ENCODE measurements at regions not wholly inside any gene's neighbourhood (a gene's known extent, or its start where the extent isn't known, plus 50 kb on each side); places are given as distances from the start of the nearest gene placed in this dataset.
"Not testable (repeated sequence)": the region's sequence is repeated elsewhere in the genome, so short reads cannot be mapped to it uniquely, and the experiment has no call there.

DNA sequence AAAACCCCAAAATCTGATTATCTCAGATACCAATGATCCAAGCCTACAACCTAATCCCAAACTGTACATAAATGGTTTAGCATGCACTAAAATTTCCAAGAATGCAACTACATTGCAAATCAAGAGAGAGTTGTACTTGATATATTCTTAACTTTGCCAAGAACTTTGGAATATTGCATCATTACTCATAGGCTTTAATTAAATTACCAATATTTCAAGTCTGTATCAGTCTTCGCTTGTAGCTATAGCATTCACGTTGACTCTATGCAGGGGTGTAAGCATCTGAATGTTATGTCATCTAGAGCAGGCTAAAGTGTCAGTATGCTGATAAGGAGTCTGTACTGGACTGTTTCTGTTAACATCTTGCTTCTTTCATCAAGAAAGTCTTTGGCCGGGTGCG, 56.3 kb downstream of the FOXI3 start:
- peaks cover 1% of the 10 kb centered on the region for H3K27me3 Mint-ChIP-seq
- no peak overlapping the region for H3K27ac Mint-ChIP-seq
- no peaks in the 10 kb centered on the region for H3K36me3 Mint-ChIP-seq (ENCODE audit: low read depth)
- no peak overlapping the region for H3K4me3 Mint-ChIP-seq
- intact Hi-C loops (cut with micrococcal nuclease) = no loop called here
- no peaks in the 10 kb centered on the region for H3K4me1 Mint-ChIP-seq (ENCODE audit: low read depth)
- H3K9me3 Mint-ChIP-seq = no peaks in the 10 kb centered on the region

DNA sequence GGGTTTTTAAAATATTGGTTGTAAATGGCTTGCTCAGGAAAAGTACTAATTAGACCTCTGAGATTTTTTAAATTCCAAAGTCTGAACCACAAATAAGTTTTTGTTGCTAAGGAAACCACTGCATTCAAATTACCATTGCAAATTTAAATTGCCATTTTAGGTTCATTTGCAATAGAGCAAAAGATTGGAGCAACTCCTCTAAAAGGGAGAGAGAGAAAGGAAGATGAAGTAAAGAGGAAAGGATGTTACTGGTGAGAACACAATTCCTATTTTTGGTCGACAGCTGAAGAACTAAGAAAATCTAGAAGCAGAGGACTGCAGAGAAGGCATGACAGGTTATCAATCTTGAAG, 74.9 kb downstream of the FOXI3 start:
- Mint-ChIP-seq H3K9me3 (no peaks in the 10 kb centered on the region), H3K36me3 (ENCODE audit: low read depth) (no peaks in the 10 kb centered on the region), H3K27me3 (peaks cover 3% of the 10 kb centered on the region), H3K4me3 (no peak overlapping the region), H3K27ac (no peak overlapping the region), H3K4me1 (ENCODE audit: low read depth) (no peaks in the 10 kb centered on the region)
- intact Hi-C loops (cut with micrococcal nuclease) = no loop called here

GRCh38 chr2:88372042-88372441, 80.5 kb downstream of the FOXI3 start:
- peaks cover 1% of the 10 kb centered on the region for H3K27me3 Mint-ChIP-seq
- no peaks in the 10 kb centered on the region for H3K9me3 Mint-ChIP-seq
- no peaks in the 10 kb centered on the region for H3K4me1 Mint-ChIP-seq (ENCODE audit: low read depth)
- intact Hi-C loops (cut with micrococcal nuclease) = no loop called here
- no peaks in the 10 kb centered on the region for H3K36me3 Mint-ChIP-seq (ENCODE audit: low read depth)
- H3K4me3 Mint-ChIP-seq = no peak overlapping the region
- no peak overlapping the region for H3K27ac Mint-ChIP-seq

GRCh38 chr2:88365408-88365807, 87.1 kb downstream of the FOXI3 start:
- H3K27ac Mint-ChIP-seq; H3K27me3 Mint-ChIP-seq; intact Hi-C loops (cut with micrococcal nuclease); H3K4me3 Mint-ChIP-seq; H3K9me3 Mint-ChIP-seq; H3K4me1 Mint-ChIP-seq (ENCODE audit: low read depth); H3K36me3 Mint-ChIP-seq (ENCODE audit: low read depth): not testable (repeated sequence)

DNA sequence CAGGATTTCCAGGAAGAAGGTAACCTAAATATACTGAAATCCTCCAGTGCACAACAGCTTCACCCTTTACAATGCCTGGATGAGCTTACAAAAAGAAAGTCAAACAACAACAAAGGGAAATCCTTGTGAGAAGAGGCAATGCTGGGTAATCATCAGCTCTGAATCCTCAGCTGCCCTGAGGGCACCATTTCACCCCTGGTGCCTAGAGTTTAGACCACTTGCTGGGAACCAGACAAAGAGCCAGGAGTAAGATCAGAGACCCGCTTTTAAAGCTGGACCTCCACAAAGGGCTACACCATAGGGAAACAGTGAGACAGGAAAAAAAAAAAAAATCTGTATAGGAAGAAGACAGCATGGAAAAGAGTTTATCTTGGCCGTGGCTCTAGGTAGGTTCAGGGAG, 97.0 kb downstream of the FOXI3 start:
- peaks cover 7% of the 10 kb centered on the region for H3K4me1 Mint-ChIP-seq (ENCODE audit: low read depth)
- H3K36me3 Mint-ChIP-seq (ENCODE audit: low read depth) = no peaks in the 10 kb centered on the region
- intact Hi-C loops (cut with micrococcal nuclease) = no loop called here
- H3K27ac Mint-ChIP-seq = no peak overlapping the region
- H3K4me3 Mint-ChIP-seq = no peak overlapping the region
- H3K27me3 Mint-ChIP-seq = peaks cover 26% of the 10 kb centered on the region
- H3K9me3 Mint-ChIP-seq = no peaks in the 10 kb centered on the region

- peaks cover 48% of the 10 kb centered on the region for H3K27me3 Mint-ChIP-seq
Measured at GRCh38 chr2:88351249-88351601, 101.3 kb downstream of the FOXI3 start.

GRCh38 chr2:88350331-88351248, 101.9 kb downstream of the FOXI3 start:
- Mint-ChIP-seq H3K9me3 (no peaks in the 10 kb centered on the region), H3K4me3 (no peak overlapping the region), H3K27ac (no peak overlapping the region), H3K36me3 (ENCODE audit: low read depth) (no peaks in the 10 kb centered on the region), H3K27me3 (peaks cover 46% of the 10 kb centered on the region), H3K4me1 (ENCODE audit: low read depth) (peaks cover 8% of the 10 kb centered on the region)
- intact Hi-C loops (cut with micrococcal nuclease) = no loop called here

More at GRCh38 chr2:88351249-88351601, 101.3 kb downstream of the FOXI3 start:
- no peaks in the 10 kb centered on the region for H3K9me3 Mint-ChIP-seq
- H3K27ac Mint-ChIP-seq = no peak overlapping the region
- no peak overlapping the region for H3K4me3 Mint-ChIP-seq
- H3K4me1 Mint-ChIP-seq (ENCODE audit: low read depth) = peaks cover 8% of the 10 kb centered on the region
- intact Hi-C loops (cut with micrococcal nuclease) = no loop called here
- H3K36me3 Mint-ChIP-seq (ENCODE audit: low read depth) = no peaks in the 10 kb centered on the region

- H3K4me3 Mint-ChIP-seq = no peak overlapping the region
- peaks cover 29% of the 10 kb centered on the region for H3K27me3 Mint-ChIP-seq
- no peak overlapping the region for H3K27ac Mint-ChIP-seq
- H3K4me1 Mint-ChIP-seq (ENCODE audit: low read depth) = peaks cover 4% of the 10 kb centered on the region
- peaks cover 3% of the 10 kb centered on the region for H3K9me3 Mint-ChIP-seq
- no peaks in the 10 kb centered on the region for H3K36me3 Mint-ChIP-seq (ENCODE audit: low read depth)
- intact Hi-C loops (cut with micrococcal nuclease) = no loop called here
Measured at GRCh38 chr2:88345842-88346241, 106.7 kb downstream of the FOXI3 start.

DNA sequence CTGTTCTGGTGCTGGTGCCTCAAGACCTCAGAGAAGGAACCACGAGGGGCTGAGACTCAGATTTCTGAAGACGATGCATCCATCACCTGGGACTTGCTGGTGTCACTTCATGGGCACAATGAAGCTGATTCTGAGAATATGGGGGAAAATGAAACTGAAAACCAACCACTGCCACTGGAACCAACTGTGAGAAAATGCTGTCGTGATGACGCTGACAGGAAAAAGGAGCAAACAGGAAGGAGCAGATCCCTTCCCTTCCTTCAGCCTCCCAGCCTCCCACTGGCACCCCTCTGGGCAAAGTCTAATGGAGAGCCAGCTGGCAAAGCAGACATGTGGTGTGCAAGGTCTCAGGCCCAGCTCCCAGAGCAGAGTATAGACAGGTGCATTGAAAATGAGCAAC, 109.7 kb downstream of the FOXI3 start:
- no peak overlapping the region for H3K27ac Mint-ChIP-seq

DNA sequence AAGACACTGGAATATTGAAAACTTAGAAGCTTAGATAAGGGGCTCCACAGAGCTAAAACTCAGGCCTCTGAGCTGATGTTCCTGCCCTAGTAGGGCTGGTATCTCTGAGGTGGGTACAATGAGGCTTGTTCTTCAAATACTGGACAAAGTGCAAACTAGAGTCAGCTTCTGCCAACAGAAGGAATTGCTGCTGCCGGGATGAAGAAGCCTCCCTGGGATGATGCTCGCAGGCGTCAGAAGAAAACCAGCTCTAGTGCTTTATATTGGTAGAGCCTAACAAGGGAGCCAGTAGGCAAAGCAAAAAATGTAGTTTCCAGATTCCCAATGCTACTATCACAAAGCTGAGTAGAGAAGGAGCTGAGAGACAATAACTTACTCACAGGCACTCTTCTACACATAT, 118.1 kb downstream of the FOXI3 start:
- H3K4me3 Mint-ChIP-seq = no peak overlapping the region
- no peaks in the 10 kb centered on the region for H3K4me1 Mint-ChIP-seq (ENCODE audit: low read depth)
- intact Hi-C loops (cut with micrococcal nuclease) = no loop called here
- H3K9me3 Mint-ChIP-seq = no peaks in the 10 kb centered on the region
- no peaks in the 10 kb centered on the region for H3K36me3 Mint-ChIP-seq (ENCODE audit: low read depth)
- H3K27ac Mint-ChIP-seq = no peak overlapping the region
- peaks cover 8% of the 10 kb centered on the region for H3K27me3 Mint-ChIP-seq

More for the DNA sequence above, 109.7 kb downstream of the FOXI3 start:
- peaks cover 8% of the 10 kb centered on the region for H3K9me3 Mint-ChIP-seq
- peaks cover 6% of the 10 kb centered on the region for H3K27me3 Mint-ChIP-seq
- H3K4me3 Mint-ChIP-seq = no peak overlapping the region
- no peaks in the 10 kb centered on the region for H3K36me3 Mint-ChIP-seq (ENCODE audit: low read depth)
- intact Hi-C loops (cut with micrococcal nuclease) = no loop called here
- H3K4me1 Mint-ChIP-seq (ENCODE audit: low read depth) = no peaks in the 10 kb centered on the region

DNA sequence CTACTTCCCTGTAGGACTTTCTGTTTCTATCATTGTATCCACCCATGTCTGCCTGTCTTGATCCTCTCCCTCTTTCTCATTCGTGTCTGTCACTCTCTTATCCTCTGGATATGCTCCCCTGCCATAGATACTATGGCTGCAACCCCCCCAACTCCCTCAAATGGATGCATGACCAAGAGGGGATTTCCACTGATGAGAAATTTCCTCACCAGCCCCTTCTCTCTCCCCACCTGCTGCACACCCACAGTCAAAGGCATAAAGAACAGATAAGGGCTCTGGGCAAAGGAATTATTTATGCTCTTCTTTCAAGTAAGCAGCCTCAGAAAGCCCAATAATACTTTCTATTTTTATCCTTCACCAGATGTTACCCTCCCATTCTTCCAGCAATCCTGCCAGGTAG, 121.3 kb downstream of the FOXI3 start:
- Mint-ChIP-seq H3K27me3 (peaks cover 12% of the 10 kb centered on the region), H3K9me3 (no peaks in the 10 kb centered on the region), H3K27ac (no peak overlapping the region), H3K36me3 (ENCODE audit: low read depth) (no peaks in the 10 kb centered on the region), H3K4me3 (no peak overlapping the region), H3K4me1 (ENCODE audit: low read depth) (no peaks in the 10 kb centered on the region)
- intact Hi-C loops (cut with micrococcal nuclease) = no loop called here

GRCh38 chr2:88329815-88330603, 122.5 kb downstream of the FOXI3 start:
- H3K36me3 Mint-ChIP-seq (ENCODE audit: low read depth) = no peaks in the 10 kb centered on the region
- no peak overlapping the region for H3K27ac Mint-ChIP-seq
- intact Hi-C loops (cut with micrococcal nuclease) = no loop called here
- peaks cover 12% of the 10 kb centered on the region for H3K27me3 Mint-ChIP-seq
- H3K4me1 Mint-ChIP-seq (ENCODE audit: low read depth) = no peaks in the 10 kb centered on the region
- no peaks in the 10 kb centered on the region for H3K9me3 Mint-ChIP-seq
- no peak overlapping the region for H3K4me3 Mint-ChIP-seq

DNA sequence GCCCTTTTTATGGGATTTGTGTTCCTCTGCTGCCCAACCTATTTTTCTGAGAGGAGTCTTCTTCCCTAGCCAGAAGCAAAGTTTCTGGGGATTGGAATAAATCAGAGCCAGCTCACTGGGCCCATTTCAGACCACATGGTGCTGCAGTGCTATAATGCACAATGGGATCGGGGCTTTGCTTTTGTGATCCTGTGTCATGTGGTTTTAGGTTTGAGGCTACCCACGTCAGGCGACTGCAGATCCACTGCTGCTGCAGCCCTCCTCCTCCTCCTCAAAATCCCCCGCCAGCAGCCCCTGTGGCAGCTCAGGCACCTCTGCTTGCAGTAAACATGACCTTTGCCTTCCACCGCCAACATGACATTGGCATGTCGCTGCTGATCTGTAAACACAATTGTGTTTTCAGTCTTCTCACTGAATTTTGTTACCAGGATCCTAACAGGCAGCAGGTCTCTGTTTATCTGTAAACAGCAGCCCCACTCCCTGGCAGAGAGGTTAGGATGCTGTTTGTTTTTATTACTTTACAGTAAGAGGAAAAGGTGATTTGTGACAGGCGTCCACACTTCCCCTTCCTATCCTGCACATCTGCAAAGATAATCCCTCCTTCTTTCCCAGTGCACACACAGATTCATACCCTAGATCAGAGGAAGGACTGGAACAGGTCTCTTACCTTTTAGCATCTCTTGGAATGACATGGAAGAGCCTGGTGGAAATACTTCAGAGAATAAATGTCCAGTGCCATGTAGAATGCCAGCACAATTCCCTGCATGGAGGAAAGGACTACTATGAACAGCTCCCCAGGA, 130.8 kb downstream of the FOXI3 start:
- Mint-ChIP-seq H3K36me3 (ENCODE audit: low read depth) (no peaks in the 10 kb centered on the region), H3K4me3 (no peak overlapping the region), H3K27ac (no peak overlapping the region), H3K9me3 (no peaks in the 10 kb centered on the region), H3K27me3 (peaks cover 3% of the 10 kb centered on the region), H3K4me1 (ENCODE audit: low read depth) (no peaks in the 10 kb centered on the region)
- intact Hi-C loops (cut with micrococcal nuclease) = no loop called here

All from dendritic cell treated with granulocyte-macrophage colony-stimulating factor and Interleukin-4, amounts not matched to agents 40 ng/mL and 50 ng/mL, for 4 days (primary cell).